Breast epithelium (tissue), 4 donors: ENCODE measurements at regions not wholly inside any gene's neighbourhood (a gene's known extent, or its start where the extent isn't known, plus 50 kb on each side); places are given as distances from the start of the nearest gene placed in this dataset.

Source experiments
- DNase-seq, 2 donors: peaks; one replicate each; pipeline ENCODE4 v3.0.0-alpha.2; 2019; ENCODE audit warnings: low spot score in 2 of 2
- H3K27ac ChIP-seq, 2 donors: fragments of 200-600 bp; sonication (generic) in 1 of 2; one replicate each; pipeline ENCODE4 v1.5.1; 2016 to 2019; ENCODE audit warnings: mild to moderate bottlenecking in 1 of 2
- H3K27me3 ChIP-seq, 2 donors: fragments of 200-600 bp; sonication (generic) in 1 of 2; one replicate each; pipeline versions ENCODE4 v1.5.1 to v1.6.0; 2017 to 2019; ENCODE audit warnings: control low read depth in 1 of 2, mild to moderate bottlenecking in 1 of 2
- H3K36me3 ChIP-seq: fragments of 200-600 bp; one replicate; pipeline ENCODE4 v1.5.1; 2019
- H3K4me1 ChIP-seq, 2 donors: fragments of 200-600 bp; sonication (generic); one replicate each; pipeline ENCODE4 v1.5.1; 2016 to 2019; ENCODE audit warnings: control low read depth in 1 of 2
- H3K4me3 ChIP-seq, 3 donors: fragments of 200-600 bp; sonication (generic); 1 replicate in 2 of 3; 2 replicates in 1 of 3; pipeline ENCODE4 v1.5.1; 2016 to 2019; ENCODE audit warnings: mild to moderate bottlenecking in 3 of 3, moderate library complexity in 2 of 3
- H3K9me3 ChIP-seq, 2 donors: fragments of 200-600 bp; sonication (generic) in 1 of 2; one replicate each; pipeline ENCODE4 v1.5.1; 2016 to 2019; ENCODE audit warnings: control low read depth in 1 of 2
- CTCF ChIP-seq, 3 donors: fragments of 450-650 bp; IDR thresholded peaks; one replicate each; pipeline ENCODE4 v1.5.1; 2016 to 2017; ENCODE audit warnings: antibody characterized with exemption in 3 of 3, mild to moderate bottlenecking in 3 of 3, moderate library complexity in 3 of 3
- POLR2A ChIP-seq: fragments of 450-650 bp; IDR thresholded peaks from one replicate; pipeline ENCODE4 v1.6.1; 2016; ENCODE audit warnings: antibody characterized with exemption, mild to moderate bottlenecking, moderate library complexity
- POLR2AphosphoS5 ChIP-seq, 3 donors: sonication (generic); formaldehyde crosslinking; IDR thresholded peaks; one replicate each; pipeline ENCODE4 v1.6.1; 2017; ENCODE audit warnings: antibody characterized with exemption in 3 of 3
- intact Hi-C: fragments of 100-400 bp; cut with DNase I; formaldehyde crosslinking; loops from one replicate; pipeline ENCODE4 v1.15.1; 2023; ENCODE audit warnings: low total_unique reads

DNA sequence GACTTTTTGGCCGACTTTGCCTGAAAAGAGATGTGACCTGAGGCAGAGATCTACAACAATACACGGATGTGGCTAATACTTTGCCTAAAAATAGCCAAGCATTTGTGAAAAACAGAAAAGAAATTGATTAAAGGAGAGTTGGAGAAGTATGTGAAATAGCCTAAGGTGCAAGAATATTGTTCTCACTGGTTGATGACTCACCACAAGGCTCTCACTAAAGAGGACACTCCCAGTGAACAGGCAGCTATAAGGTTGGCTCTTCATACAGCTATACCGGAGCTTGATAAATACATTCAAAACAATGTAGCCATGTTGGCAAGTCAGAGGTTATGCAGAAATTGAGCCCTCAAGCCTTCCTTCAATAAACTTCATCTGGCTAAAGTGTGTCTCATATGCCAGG lies 317.2 kb upstream of the GRAMD2B start:
- Histone ChIP-seq H3K36me3 (no peaks in the 10 kb centered on the region), H3K9me3 (no peaks in the 10 kb centered on the region), H3K4me1 (no peaks in the 10 kb centered on the region), H3K27me3 (no peaks in the 10 kb centered on the region), H3K27ac (no peak overlapping the region), H3K4me3 (no peak overlapping the region)
- no peak for TF ChIP-seq POLR2A
- no peak for TF ChIP-seq POLR2AphosphoS5 (IDR thresholded peaks at IDR 0.05)
- no peak for TF ChIP-seq CTCF (IDR thresholded peaks at IDR 0.05)
- intact Hi-C loops, result no loop called here
- DNase-seq, result no peak

- Histone ChIP-seq H3K36me3 (no peaks in the 10 kb centered on the region), H3K4me3 (no peak overlapping the region), H3K4me1 (no peaks in the 10 kb centered on the region), H3K27me3 (no peaks in the 10 kb centered on the region), H3K27ac (no peak overlapping the region), H3K9me3 (no peaks in the 10 kb centered on the region)
- intact Hi-C loops, result no loop called here
- DNase-seq, result no peak
- TF ChIP-seq CTCF (IDR thresholded peaks at IDR 0.05), result no peak
- TF ChIP-seq POLR2AphosphoS5 (IDR thresholded peaks at IDR 0.05), result no peak
- no peak for TF ChIP-seq POLR2A
These were observed 315.8 kb upstream of the GRAMD2B start for GRCh38 chr5:126107381-126107780.

DNA sequence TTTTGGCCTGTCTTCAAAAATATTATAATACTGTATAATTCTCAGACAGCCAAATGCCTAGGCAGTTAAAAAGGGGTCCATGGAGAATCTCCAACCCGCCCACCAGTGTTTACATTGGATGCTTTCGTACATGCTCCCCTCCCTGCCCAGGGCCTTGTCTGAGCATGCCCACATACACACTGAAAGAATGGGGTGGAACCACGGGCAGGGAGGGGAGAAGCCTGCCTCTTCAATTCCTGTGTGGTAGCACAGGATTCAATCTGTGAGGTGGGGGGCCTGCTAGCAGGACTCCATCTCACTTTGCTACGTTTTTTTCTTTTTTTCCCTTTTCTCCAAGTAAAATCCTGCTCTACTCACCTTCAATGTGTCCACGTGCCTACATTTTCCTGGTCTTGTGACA lies 314.7 kb upstream of the GRAMD2B start:
- Histone ChIP-seq H3K9me3 (peaks cover 0 to 3% of the 10 kb centered on the region in 2 donors), H3K36me3 (no peaks in the 10 kb centered on the region), H3K27me3 (no peaks in the 10 kb centered on the region), H3K4me1 (no peaks in the 10 kb centered on the region), H3K4me3 (no peak overlapping the region), H3K27ac (no peak overlapping the region)
- TF ChIP-seq POLR2AphosphoS5 (IDR thresholded peaks at IDR 0.05), result no peak
- no peak for TF ChIP-seq POLR2A
- TF ChIP-seq CTCF (IDR thresholded peaks at IDR 0.05), result no peak
- intact Hi-C loops, result no loop called here
- DNase-seq, result no peak

DNA sequence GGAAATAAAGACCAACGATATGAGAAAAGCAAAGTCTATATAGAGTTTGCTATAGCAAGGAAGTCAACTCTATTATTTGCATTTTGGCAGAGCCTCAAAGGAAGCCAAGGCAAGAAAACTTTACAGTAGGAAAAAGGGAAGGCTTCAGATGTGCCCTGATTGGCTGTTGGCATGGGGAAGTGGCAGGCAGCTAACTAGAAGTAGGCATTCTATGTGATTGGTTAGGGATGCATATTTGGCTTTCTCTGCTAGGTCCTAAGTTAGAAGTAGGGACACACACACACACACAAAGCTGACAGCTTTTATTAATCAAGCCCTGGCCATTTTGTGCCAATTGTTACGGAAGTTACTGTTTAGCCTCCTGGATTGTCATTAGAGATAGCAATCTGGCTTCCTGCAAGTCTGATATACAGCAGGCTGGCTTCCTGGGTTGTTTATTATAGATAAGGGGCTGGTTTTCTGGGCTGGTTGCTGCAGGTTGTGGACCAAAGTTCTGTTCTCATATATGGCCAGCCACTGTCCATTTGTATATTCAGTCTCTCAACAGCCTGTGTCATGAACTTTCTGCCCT lies 308.1 kb upstream of the GRAMD2B start:
- TF ChIP-seq POLR2AphosphoS5 (IDR thresholded peaks at IDR 0.05) (no peak), CTCF (IDR thresholded peaks at IDR 0.05) (no peak), POLR2A (no peak)
- Histone ChIP-seq H3K4me1 (no peaks in the 10 kb centered on the region), H3K9me3 (peaks cover 0 to 3% of the 10 kb centered on the region in 2 donors), H3K27ac (no peak overlapping the region), H3K27me3 (no peaks in the 10 kb centered on the region), H3K4me3 (no peak overlapping the region), H3K36me3 (no peaks in the 10 kb centered on the region)
- intact Hi-C loops, result no loop called here
- DNase-seq, result no peak

- Histone ChIP-seq H3K36me3 (no peaks in the 10 kb centered on the region), H3K27ac (no peak overlapping the region), H3K4me3 (no peak overlapping the region), H3K4me1 (no peaks in the 10 kb centered on the region), H3K27me3 (no peaks in the 10 kb centered on the region), H3K9me3 (peaks cover 0 to 3% of the 10 kb centered on the region in 2 donors)
- no peak for DNase-seq
- intact Hi-C loops, result no loop called here
- no peak for TF ChIP-seq POLR2A
- TF ChIP-seq CTCF (IDR thresholded peaks at IDR 0.05), result no peak
- no peak for TF ChIP-seq POLR2AphosphoS5 (IDR thresholded peaks at IDR 0.05)
These were observed 306.2 kb upstream of the GRAMD2B start for GRCh38 chr5:126117044-126117443.
